ENCODE measurements at regions not wholly inside any gene's neighbourhood (a gene's known extent, or its start where the extent isn't known, plus 50 kb on each side); places are given as distances from the start of the nearest gene placed in this dataset.
"Not testable (repeated sequence)": the region's sequence is repeated elsewhere in the genome, so short reads cannot be mapped to it uniquely, and the experiment has no call there.

DNA sequence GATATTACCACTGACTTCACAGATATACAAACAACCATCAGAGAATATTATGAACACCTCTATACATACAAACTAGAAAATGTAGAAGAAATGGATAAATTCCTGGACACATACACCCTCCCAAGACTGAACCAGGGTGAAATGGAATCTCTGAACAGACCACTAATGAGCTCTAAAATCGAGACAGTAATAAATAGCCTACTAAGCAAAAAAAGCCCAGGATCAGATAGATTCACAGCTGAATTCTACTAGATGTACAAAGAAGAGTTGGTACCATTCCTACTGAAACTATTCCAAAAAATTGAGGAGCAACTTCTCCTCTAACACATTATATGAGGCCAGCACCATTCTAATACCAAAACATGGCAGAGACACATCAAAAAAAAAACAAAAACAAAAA is 837.7 kb downstream of the FSCB start:
- no CpG with 5 or more reads among the region's 1 CpG for WGBS (ENCODE audit: insufficient coverage, low lambda C conversion rate)
- H3K4me3 ChIP-seq (ENCODE audit: low read length), result no peak overlapping the region

DNA sequence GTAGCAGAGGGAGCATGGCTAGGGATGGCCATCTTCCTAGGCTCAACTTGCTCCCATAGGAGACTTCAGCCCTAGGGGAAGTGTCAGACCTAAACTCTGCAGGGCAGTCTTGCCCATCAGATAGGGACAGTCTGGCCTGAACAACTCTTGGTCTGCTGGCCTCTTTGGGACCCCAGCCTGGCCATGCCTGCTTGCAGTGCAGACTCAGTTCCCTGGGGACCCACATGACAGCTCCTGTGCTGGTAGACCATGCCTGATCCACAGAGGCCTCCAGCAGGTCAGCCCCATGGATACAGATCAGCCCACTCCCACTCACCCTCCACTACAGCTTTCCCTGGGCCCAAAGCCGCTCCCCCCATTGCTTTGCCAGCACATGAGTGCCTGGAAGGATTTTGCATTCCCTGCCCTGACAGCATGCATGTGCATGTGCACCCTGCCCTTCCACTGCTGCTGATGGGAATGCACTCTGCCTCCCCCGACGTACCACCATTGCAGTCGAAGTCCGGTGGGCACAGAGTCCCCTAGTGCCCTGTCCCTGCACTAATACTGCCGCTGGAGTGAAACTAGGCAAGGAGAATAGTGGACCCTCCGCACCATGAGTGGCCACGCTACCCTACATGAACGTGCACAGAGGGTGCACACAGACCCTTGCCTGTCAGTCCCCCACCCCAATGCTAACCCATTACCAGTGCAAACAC is 841.4 kb downstream of the FSCB start:
- H3K36me3 ChIP-seq (ENCODE audit: control insufficient read depth, insufficient read depth, low read length), result no peaks in the 10 kb centered on the region
- WGBS (ENCODE audit: insufficient coverage, low lambda C conversion rate), result no CpG with 5 or more reads among the region's 9 CpGs
- no peak overlapping the region for H3K27ac ChIP-seq (ENCODE audit: low read length)
- H3K27me3 ChIP-seq (ENCODE audit: control insufficient read depth, insufficient read depth, low read length), result no peaks in the 10 kb centered on the region
- H3K4me3 ChIP-seq (ENCODE audit: low read length), result no peak overlapping the region
- no peak for DNase-seq
- no peaks in the 10 kb centered on the region for H3K4me1 ChIP-seq (ENCODE audit: control insufficient read depth, insufficient read depth, low read length)
- H3K9me3 ChIP-seq (ENCODE audit: control insufficient read depth, low read depth, low read length), result no peaks in the 10 kb centered on the region

More for the DNA sequence above, 837.7 kb downstream of the FSCB start:
- Histone ChIP-seq H3K4me1 (ENCODE audit: control insufficient read depth, insufficient read depth, low read length) (no peaks in the 10 kb centered on the region), H3K9me3 (ENCODE audit: control insufficient read depth, low read depth, low read length) (no peaks in the 10 kb centered on the region), H3K27ac (ENCODE audit: low read length) (no peak overlapping the region), H3K27me3 (ENCODE audit: control insufficient read depth, insufficient read depth, low read length) (no peaks in the 10 kb centered on the region), H3K36me3 (ENCODE audit: control insufficient read depth, insufficient read depth, low read length) (no peaks in the 10 kb centered on the region)
- no peak for DNase-seq

DNA sequence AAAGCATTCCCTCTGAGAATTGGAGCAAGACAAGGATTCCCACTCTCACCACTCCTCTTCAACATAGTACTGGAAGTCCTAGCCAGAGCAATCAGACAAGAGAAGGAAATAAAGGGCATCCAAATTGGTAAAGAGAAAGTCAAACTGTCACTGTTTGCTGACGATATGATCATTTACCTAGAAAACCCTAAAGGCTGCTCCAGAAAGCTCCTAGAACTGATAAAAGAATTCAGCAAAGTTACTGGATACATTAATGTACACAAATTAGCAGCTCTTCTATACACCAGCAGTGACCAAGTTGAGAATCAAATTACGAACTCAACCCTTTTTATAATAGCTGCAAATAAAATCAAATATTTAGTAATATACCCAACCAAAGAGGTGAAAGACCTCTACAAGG is 851.9 kb downstream of the FSCB start:
- H3K36me3 ChIP-seq (ENCODE audit: control insufficient read depth, insufficient read depth, low read length); H3K27ac ChIP-seq (ENCODE audit: low read length); H3K4me1 ChIP-seq (ENCODE audit: control insufficient read depth, insufficient read depth, low read length); H3K27me3 ChIP-seq (ENCODE audit: control insufficient read depth, insufficient read depth, low read length); H3K4me3 ChIP-seq (ENCODE audit: low read length); DNase-seq; H3K9me3 ChIP-seq (ENCODE audit: control insufficient read depth, low read depth, low read length): not testable (repeated sequence)
- no CpG with 5 or more reads among the region's 2 CpGs for WGBS (ENCODE audit: insufficient coverage, low lambda C conversion rate)

DNA sequence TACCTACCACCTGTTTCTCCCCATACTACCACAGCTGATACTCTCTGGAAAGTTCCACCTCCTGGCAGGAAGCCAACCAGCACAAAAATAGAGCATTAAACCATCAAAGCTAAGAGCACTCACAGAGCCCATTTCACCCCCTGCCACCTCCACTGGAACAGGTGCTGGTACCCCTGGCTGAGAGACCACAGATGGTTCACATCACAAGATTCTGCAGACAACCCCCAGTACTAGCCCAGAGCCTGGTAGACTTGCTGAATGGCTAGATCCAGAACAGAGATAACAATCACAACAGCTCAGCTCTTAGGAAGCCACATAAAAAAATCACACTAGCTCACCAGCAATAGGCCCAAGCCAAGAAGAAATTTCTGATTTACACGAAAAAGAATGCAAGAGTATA is 855.2 kb downstream of the FSCB start:
- no peaks in the 10 kb centered on the region for H3K27me3 ChIP-seq (ENCODE audit: control insufficient read depth, insufficient read depth, low read length)
- no peak overlapping the region for H3K27ac ChIP-seq (ENCODE audit: low read length)
- DNase-seq, result no peak
- no peaks in the 10 kb centered on the region for H3K4me1 ChIP-seq (ENCODE audit: control insufficient read depth, insufficient read depth, low read length)
- H3K4me3 ChIP-seq (ENCODE audit: low read length), result no peak overlapping the region
- no peaks in the 10 kb centered on the region for H3K9me3 ChIP-seq (ENCODE audit: control insufficient read depth, low read depth, low read length)
- no peaks in the 10 kb centered on the region for H3K36me3 ChIP-seq (ENCODE audit: control insufficient read depth, insufficient read depth, low read length)
- 100% methylated on average over 1 of the region's 1 CpG for WGBS (ENCODE audit: insufficient coverage, low lambda C conversion rate)

DNA sequence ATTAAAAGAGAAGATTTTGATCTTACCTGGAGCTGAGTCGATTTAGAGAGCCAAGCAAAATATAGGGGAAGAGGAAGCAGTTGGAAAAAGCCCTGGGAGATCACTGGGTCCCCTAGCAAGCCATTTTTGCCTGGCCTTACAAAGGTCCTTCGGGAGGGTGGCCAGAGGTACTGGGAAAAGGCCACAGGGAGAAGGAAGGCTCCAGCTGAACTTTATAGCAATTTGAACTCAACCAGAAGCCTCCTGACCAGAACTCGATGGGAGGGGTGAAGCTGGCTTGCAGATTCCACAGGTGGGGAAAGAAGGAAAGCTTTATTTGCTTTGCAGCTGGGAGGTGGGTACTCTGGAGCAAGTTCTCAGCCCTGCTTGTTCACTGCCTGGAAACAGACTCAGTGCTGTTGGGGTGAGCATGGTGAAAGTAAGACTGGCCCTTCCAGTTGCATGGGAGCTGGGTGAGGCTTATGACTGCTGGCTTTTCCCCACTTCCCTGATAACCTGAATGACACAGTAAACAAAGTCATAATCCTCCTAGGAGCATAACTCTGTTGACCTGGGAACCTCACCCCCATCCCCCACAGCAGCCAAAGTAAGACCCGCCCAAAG is 855.8 kb downstream of the FSCB start:
- Histone ChIP-seq H3K27me3 (ENCODE audit: control insufficient read depth, insufficient read depth, low read length) (no peaks in the 10 kb centered on the region), H3K9me3 (ENCODE audit: control insufficient read depth, low read depth, low read length) (no peaks in the 10 kb centered on the region), H3K27ac (ENCODE audit: low read length) (no peak overlapping the region), H3K4me1 (ENCODE audit: control insufficient read depth, insufficient read depth, low read length) (no peaks in the 10 kb centered on the region), H3K36me3 (ENCODE audit: control insufficient read depth, insufficient read depth, low read length) (no peaks in the 10 kb centered on the region), H3K4me3 (ENCODE audit: low read length) (no peak overlapping the region)
- no peak for DNase-seq
- WGBS (ENCODE audit: insufficient coverage, low lambda C conversion rate), result no CpG with 5 or more reads among the region's 4 CpGs

DNA sequence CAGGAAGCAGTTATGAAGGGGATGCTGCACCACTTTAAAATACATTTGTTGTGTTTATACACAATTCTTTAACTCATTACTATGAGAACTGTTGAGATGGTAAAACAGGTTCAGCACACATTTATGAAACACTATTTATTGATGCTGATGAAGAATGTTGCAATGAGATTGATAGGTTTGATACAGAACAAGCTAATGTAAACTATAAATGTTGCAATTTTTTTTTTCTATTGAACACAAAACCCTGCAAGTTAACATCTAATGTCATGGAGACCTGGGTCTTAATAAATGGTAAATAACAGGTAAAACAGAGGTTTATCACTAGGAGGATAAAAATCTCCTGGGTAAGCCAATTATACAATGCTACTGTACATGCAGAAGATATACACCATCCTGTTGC is 857.6 kb downstream of the FSCB start:
- H3K4me1 ChIP-seq (ENCODE audit: control insufficient read depth, insufficient read depth, low read length), result no peaks in the 10 kb centered on the region
- no peaks in the 10 kb centered on the region for H3K27me3 ChIP-seq (ENCODE audit: control insufficient read depth, insufficient read depth, low read length)

DNA sequence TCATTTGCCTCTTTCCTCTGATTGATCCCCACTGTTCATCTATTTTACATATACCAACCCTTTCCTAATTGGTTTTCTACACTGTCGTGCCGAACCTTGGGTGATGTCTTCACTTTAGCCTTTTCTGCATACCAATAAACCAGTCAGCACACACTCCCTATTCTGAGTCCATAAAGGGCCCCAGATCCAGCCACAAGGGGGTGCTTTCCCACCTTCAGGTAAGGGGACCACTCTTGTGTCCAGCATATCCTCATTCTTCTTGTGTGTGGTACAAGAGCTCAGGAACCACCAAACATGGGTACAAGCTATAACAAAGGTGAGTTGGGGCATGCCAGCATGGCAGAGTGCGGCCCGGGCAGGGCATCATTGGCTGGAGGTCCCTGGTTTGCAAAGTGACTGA is 859.8 kb downstream of the FSCB start:
- DNase-seq, result no peak
- H3K4me1 ChIP-seq (ENCODE audit: control insufficient read depth, insufficient read depth, low read length), result no peaks in the 10 kb centered on the region
- no CpG with 5 or more reads among the region's 4 CpGs for WGBS (ENCODE audit: insufficient coverage, low lambda C conversion rate)
- H3K9me3 ChIP-seq (ENCODE audit: control insufficient read depth, low read depth, low read length), result no peaks in the 10 kb centered on the region
- no peaks in the 10 kb centered on the region for H3K27me3 ChIP-seq (ENCODE audit: control insufficient read depth, insufficient read depth, low read length)
- H3K4me3 ChIP-seq (ENCODE audit: low read length), result no peak overlapping the region
- H3K27ac ChIP-seq (ENCODE audit: low read length), result no peak overlapping the region
- no peaks in the 10 kb centered on the region for H3K36me3 ChIP-seq (ENCODE audit: control insufficient read depth, insufficient read depth, low read length)

More for the DNA sequence above, 857.6 kb downstream of the FSCB start:
- no peak overlapping the region for H3K27ac ChIP-seq (ENCODE audit: low read length)
- no peaks in the 10 kb centered on the region for H3K36me3 ChIP-seq (ENCODE audit: control insufficient read depth, insufficient read depth, low read length)
- no peak overlapping the region for H3K4me3 ChIP-seq (ENCODE audit: low read length)
- no peaks in the 10 kb centered on the region for H3K9me3 ChIP-seq (ENCODE audit: control insufficient read depth, low read depth, low read length)
- no peak for DNase-seq

DNA sequence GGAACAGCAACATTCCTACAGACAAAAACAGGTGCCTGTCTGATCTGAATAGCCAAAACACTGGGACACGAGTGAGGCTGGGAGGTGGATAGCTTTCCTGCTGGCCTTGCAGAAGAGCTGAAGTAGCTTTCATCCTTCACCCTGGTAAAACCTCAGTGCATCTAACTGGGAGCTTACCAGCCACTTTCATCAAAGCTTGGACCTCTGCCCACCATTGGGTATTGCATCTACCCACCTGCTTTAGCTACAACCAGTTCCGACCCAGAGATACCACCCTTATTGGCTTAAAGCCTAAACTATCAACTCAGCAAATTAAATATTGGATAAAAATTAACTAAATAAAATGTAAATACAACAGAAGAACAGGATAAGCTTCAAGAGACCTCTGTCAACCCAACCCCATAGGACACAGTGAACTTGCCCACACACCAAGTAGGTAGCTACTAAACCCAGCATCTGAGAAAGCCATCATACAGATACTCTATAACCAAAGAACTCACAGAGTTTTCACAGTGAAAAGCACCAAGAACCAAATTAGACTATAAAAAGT is 866.3 kb downstream of the FSCB start:
- no peaks in the 10 kb centered on the region for H3K9me3 ChIP-seq (ENCODE audit: control insufficient read depth, low read depth, low read length)
- no peak overlapping the region for H3K27ac ChIP-seq (ENCODE audit: low read length)
- DNase-seq, result no peak
- no peaks in the 10 kb centered on the region for H3K27me3 ChIP-seq (ENCODE audit: control insufficient read depth, insufficient read depth, low read length)
- H3K36me3 ChIP-seq (ENCODE audit: control insufficient read depth, insufficient read depth, low read length), result no peaks in the 10 kb centered on the region
- WGBS (ENCODE audit: insufficient coverage, low lambda C conversion rate), result no CpG with 5 or more reads among the region's 2 CpGs
- no peaks in the 10 kb centered on the region for H3K4me1 ChIP-seq (ENCODE audit: control insufficient read depth, insufficient read depth, low read length)
- H3K4me3 ChIP-seq (ENCODE audit: low read length), result no peak overlapping the region

DNA sequence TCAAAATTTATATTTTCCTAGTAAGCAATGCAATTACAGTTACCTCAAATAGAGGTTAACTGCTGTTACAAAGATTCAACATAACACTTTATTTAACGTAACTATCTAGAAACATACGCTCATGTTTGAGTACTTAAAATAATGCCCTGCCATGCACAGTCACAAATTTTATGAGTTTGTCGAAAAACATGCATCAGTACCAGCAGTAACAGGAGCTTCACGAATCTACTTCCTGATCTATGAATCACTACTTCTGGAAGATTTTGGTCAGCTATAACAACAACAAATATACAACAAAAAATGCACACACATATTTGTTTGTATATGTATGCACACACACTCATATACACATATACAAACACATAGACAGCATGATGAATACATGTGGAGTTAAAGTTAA is 881.8 kb downstream of the FSCB start:
- no peaks in the 10 kb centered on the region for H3K27me3 ChIP-seq (ENCODE audit: control insufficient read depth, insufficient read depth, low read length)
- no peaks in the 10 kb centered on the region for H3K4me1 ChIP-seq (ENCODE audit: control insufficient read depth, insufficient read depth, low read length)
- H3K4me3 ChIP-seq (ENCODE audit: low read length), result no peak overlapping the region
- no peaks in the 10 kb centered on the region for H3K36me3 ChIP-seq (ENCODE audit: control insufficient read depth, insufficient read depth, low read length)
- WGBS (ENCODE audit: insufficient coverage, low lambda C conversion rate), result 90% methylated on average over 2 of the region's 4 CpGs
- DNase-seq, result no peak
- H3K9me3 ChIP-seq (ENCODE audit: control insufficient read depth, low read depth, low read length), result no peaks in the 10 kb centered on the region
- H3K27ac ChIP-seq (ENCODE audit: low read length), result no peak overlapping the region

DNA sequence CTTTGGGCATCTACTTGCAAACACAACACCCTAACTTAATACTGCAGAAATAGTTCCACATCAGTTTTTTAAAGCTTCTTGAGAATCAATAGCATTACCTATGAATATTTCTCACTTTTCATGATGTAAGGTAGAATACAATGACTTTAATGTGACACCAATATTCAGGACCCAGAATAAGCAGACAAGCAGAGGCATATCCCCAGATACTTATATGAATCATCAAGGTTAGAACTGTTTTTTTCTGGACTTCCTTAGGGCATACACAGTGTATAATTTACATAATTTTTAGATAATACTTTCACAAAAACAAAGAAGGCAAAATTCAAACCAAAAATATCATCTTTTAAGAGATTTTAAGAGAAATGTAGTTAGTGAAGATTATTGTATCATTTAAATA is 885.8 kb downstream of the FSCB start:
- no peaks in the 10 kb centered on the region for H3K4me1 ChIP-seq (ENCODE audit: control insufficient read depth, insufficient read depth, low read length)
- no peaks in the 10 kb centered on the region for H3K36me3 ChIP-seq (ENCODE audit: control insufficient read depth, insufficient read depth, low read length)
- H3K9me3 ChIP-seq (ENCODE audit: control insufficient read depth, low read depth, low read length), result no peaks in the 10 kb centered on the region

More for the DNA sequence above, 885.8 kb downstream of the FSCB start:
- Histone ChIP-seq H3K4me3 (ENCODE audit: low read length) (no peak overlapping the region), H3K27me3 (ENCODE audit: control insufficient read depth, insufficient read depth, low read length) (no peaks in the 10 kb centered on the region), H3K27ac (ENCODE audit: low read length) (no peak overlapping the region)
- no peak for DNase-seq

All from large intestine (tissue), 3 donors.